Heart right ventricle (tissue), 16 donors: ENCODE measurements at regions not wholly inside any gene's neighbourhood (a gene's known extent, or its start where the extent isn't known, plus 50 kb on each side); places are given as distances from the start of the nearest gene placed in this dataset.
A peak's percentile ranks its signal among the peaks of the same experiment; 100 is the strongest.

Source experiments
- ATAC-seq, 8 donors: fragments of 200-7000 bp; cut with Tn5 transposase; one replicate each; pipeline ENCODE4 v1.9.1; 2020; ENCODE audit warnings: mild to moderate bottlenecking in 8 of 8, moderate library complexity in 8 of 8, moderate number of reproducible peaks in 1 of 8
- DNase-seq, 2 donors: peaks; one replicate each; pipeline ENCODE4 v3.0.0-alpha.2; 2020
- H3K27ac ChIP-seq, 10 donors: fragments of 200-600 bp; sonication (generic) in 2 of 10; one replicate each; pipeline versions ENCODE4 v1.5.0 to v1.8.0; 2020 to 2022; ENCODE audit warnings: mild to moderate bottlenecking in 3 of 10
- H3K27me3 ChIP-seq, 7 donors: fragments of 200-600 bp; one replicate each; pipeline ENCODE4 v1.8.0; 2021 to 2022; ENCODE audit warnings: mild to moderate bottlenecking in 2 of 7
- H3K36me3 ChIP-seq, 9 donors: fragments of 200-600 bp; sonication (generic) in 1 of 9; one replicate each; pipeline versions ENCODE4 v1.5.0 to v1.8.0; 2020 to 2022; ENCODE audit warnings: mild to moderate bottlenecking in 2 of 9
- H3K4me1 ChIP-seq, 9 donors: fragments of 200-600 bp; sonication (generic) in 1 of 9; one replicate each; pipeline versions ENCODE4 v1.5.0 to v1.8.0; 2020 to 2022; ENCODE audit warnings: mild to moderate bottlenecking in 4 of 9
- H3K4me3 ChIP-seq, 10 donors: fragments of 200-600 bp; sonication (generic) in 2 of 10; one replicate each; pipeline versions ENCODE4 v1.5.0 to v1.8.0; 2020 to 2022; ENCODE audit warnings: mild to moderate bottlenecking in 7 of 10, moderate library complexity in 2 of 10
- H3K9me3 ChIP-seq, 11 donors: fragments of 200-600 bp in 10 of 11; sonication (generic) in 2 of 11; one replicate each; pipeline versions ENCODE4 v1.5.0 to v1.8.0; 2013 to 2022; ENCODE audit warnings: mild to moderate bottlenecking in 2 of 11, control low read depth in 1 of 11, moderate library complexity in 1 of 11
- WGBS, 2 donors: extraction: QIAGEN DNeasy Blood & Tissue Kit; methylation state at CpG; one replicate each; pipeline ENCODE4 v1.1.7; 2013; ENCODE audit warnings: inconsistent platforms in 1 of 2; 5-methylcytosine and 5-hydroxymethylcytosine counted together
- intact Hi-C, 10 donors: fragments of 100-400 bp; cut with DNase I; formaldehyde crosslinking; loops; one replicate each; pipeline versions ENCODE4 v1.11.1 to v1.14.2; 2022
- TF ChIP-seq, protein P1 (sequence below), 9 donors: fragments of 200-600 bp; sonication (generic) in 2 of 9; IDR thresholded peaks; one replicate each; pipeline versions ENCODE4 v1.5.0 to v1.8.0; 2021 to 2022; ENCODE audit warnings: antibody characterized with exemption in 9 of 9, mild to moderate bottlenecking in 5 of 9, moderate library complexity in 1 of 9
- donor health status: Arrhythmogenic right ventricular cardiomyopathy.
- donor health status: ischemic (EF 13 %, LVEDD 7.1; RV severe dilation, severe dysfunction).
- donor health status: healthy with polysubstance abuse.
- donor health status: DM: no; HTN: yes; CAD: no.
- donor health status: DM: no; HTN: no; CAD: no.
- donor health status: ischemic (EF 25% LVEDD 6.9; RV normal size, moderate dysfunction).
- donor health status: ischemic (EF 25% LVEDD 5.7; RV mildly dilated, moderate dysfunction).
- donor health status: healthy.
- donor health status: DM: yes; HTN: yes; CAD: no.
- donor health status: Ischemic cardiomyopathy.
- donor health status: ischemic (EF 35%, LVEDD 5.7; RV mildly dilated, moderate dysfunction).
- donor health status: nonischemic (EF 11% LVEDD 7.7; RV severe dilation, severe dysfunction).
- donor health status: DM: yes; HTN: yes; CAD: no.
- donor health status: PGD.
- donor health status: ischemic (EF 29% LVEDD 5.4; RV normal size, mild dysfunction).
- donor health status: nonischemic (EF 23%, LVEDD 6.1; RV moderate dilation, normal function).

DNA sequence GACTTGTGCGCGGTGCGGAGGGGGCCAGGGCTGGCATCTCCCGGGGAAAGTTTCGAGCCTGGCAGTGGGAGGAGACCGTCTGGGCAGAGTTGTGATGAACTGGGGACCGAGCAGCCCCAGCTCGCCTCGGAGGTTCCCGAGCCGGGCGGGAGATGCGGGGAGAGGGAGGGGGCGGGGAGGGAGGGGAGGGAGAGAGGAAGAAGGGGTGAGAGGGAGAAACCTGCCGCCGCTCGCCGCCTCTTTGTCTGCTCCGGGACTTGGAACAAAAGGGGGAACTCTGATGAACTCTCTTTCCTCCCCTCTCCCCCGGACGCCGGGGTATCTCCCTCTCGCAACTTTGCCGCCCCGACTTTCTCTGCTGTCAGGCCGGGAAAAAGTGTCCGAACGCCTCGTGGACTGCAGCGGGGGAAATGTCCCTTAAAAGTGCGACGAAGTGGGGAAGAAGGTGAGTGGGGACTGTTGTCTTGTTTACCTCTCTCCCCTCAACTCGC, 72.7 kb downstream of the SOX4 start:
- H3K9me3 ChIP-seq = no peaks in the 10 kb centered on the region
- ATAC-seq (peak in 6 of 8 donors; percentile 22 to 77 (median 56)), DNase-seq (peak; percentile 18 to 27)
- peak overlapping the region in 9 of 10 donors; percentile 31 to 72 (median 64) for H3K27ac ChIP-seq
- peaks cover 0 to 70% (median 38%) of the 10 kb centered on the region in 7 donors for H3K27me3 ChIP-seq
- TF ChIP-seq, protein P1, sequence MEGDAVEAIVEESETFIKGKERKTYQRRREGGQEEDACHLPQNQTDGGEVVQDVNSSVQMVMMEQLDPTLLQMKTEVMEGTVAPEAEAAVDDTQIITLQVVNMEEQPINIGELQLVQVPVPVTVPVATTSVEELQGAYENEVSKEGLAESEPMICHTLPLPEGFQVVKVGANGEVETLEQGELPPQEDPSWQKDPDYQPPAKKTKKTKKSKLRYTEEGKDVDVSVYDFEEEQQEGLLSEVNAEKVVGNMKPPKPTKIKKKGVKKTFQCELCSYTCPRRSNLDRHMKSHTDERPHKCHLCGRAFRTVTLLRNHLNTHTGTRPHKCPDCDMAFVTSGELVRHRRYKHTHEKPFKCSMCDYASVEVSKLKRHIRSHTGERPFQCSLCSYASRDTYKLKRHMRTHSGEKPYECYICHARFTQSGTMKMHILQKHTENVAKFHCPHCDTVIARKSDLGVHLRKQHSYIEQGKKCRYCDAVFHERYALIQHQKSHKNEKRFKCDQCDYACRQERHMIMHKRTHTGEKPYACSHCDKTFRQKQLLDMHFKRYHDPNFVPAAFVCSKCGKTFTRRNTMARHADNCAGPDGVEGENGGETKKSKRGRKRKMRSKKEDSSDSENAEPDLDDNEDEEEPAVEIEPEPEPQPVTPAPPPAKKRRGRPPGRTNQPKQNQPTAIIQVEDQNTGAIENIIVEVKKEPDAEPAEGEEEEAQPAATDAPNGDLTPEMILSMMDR (IDR thresholded peaks at IDR 0.05) = no peak
- WGBS, 2 donors = 0 to 1% methylated on average over 30 to 33 of the region's 33 CpGs
- H3K36me3 ChIP-seq = no peaks in the 10 kb centered on the region
- peaks cover 0 to 31% (median 23%) of the 10 kb centered on the region in 9 donors for H3K4me1 ChIP-seq
- H3K4me3 ChIP-seq = peak overlapping the region; percentile 8 to 79 (median 60)
- intact Hi-C loops = loop anchor here in 4 of 10 donors (5.0 to 10.0 kb wide), 3 partner anchors 69 to 74 kb away; partner anchors contain the start of gene SOX4 (in 2 of the 4)

DNA sequence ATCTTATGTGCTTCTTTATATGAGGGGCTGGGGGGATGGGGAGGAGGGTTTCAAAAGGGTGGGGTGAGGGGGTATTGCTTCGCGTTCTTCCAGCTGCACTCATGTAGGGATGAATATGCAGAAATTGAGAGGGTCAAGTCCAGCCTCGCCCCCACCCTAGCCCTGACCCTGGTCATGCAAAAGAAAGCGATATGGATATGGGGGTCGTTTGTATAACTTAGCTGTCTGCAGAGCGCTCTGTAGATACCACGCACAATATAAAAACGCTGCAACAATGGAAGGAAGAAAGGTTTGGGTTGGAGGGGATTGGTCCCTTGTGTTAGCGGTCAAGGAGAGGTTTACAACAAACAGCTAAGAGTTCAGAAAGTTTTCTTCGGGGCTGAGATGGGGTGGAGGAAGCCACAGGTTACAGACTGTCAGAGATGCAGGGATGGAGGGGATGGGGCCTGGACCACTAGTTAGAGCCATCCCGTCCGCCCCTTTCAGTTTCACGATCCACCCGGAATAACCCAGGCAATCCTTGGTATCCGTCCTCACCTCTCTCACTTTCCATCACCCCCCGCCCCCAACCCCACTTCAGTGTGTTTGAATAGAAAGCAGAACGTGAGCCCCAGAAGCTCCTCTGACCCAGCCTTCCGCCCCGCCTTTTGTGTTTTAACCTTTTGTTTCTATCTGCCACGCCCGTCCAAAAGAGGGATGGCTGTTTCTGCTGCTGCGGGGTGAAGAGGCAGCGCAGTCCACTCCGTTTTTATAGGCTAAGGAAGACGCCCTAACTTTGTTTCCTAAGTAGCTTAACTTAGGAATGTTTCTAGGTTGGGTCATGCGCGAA, 73.5 kb downstream of the SOX4 start:
- no peaks in the 10 kb centered on the region for H3K9me3 ChIP-seq
- ATAC-seq (peak in 5 of 8 donors; percentile 11 to 29 (median 14)), DNase-seq (peak in 1 of 2 donors; percentile 13)
- 18 to 21% methylated on average over 27 of the region's 27 CpGs for WGBS, 2 donors
- intact Hi-C loops = loop anchor here in 4 of 10 donors (5.0 to 10.0 kb wide), 3 partner anchors 70 to 75 kb away; partner anchors contain the start of gene SOX4 (in 2 of the 4)
- H3K27ac ChIP-seq = peak overlapping the region in 6 of 10 donors; percentile 36 to 72 (median 66)
- TF ChIP-seq, protein P1 (IDR thresholded peaks at IDR 0.05) = no peak
- H3K27me3 ChIP-seq = peaks cover 0 to 70% (median 38%) of the 10 kb centered on the region in 7 donors
- H3K4me1 ChIP-seq = peaks cover 0 to 31% (median 23%) of the 10 kb centered on the region in 9 donors
- no peaks in the 10 kb centered on the region for H3K36me3 ChIP-seq
- peak overlapping the region; percentile 8 to 79 (median 60) for H3K4me3 ChIP-seq

DNA sequence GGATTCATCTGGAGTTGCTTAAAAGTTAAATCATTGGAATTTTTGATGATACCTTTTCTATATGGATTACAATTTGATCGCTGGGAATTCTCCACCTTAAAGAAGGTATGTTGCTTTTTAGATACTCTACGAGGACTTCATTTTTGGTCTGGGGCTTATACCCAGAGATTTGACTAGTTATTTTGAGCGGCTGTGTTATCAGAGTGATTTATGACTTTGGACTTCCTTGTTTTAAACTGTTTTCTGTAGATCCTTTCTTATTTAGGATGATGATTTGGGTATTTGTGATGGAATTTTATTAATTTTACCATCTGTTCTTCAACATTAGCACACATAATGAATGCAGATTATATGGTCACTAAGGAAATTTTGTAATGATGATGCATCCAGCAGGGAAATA, 75.2 kb downstream of the SOX4 start:
- ATAC-seq (no peak), DNase-seq (no peak)
- 77 to 85% methylated on average over 3 of the region's 3 CpGs for WGBS, 2 donors
- TF ChIP-seq, protein P1 (IDR thresholded peaks at IDR 0.05) = no peak
- peaks cover 0 to 31% (median 21%) of the 10 kb centered on the region in 9 donors for H3K4me1 ChIP-seq
- H3K27ac ChIP-seq = no peak overlapping the region
- H3K36me3 ChIP-seq = no peaks in the 10 kb centered on the region
- intact Hi-C loops = loop anchor here in 4 of 10 donors (5.0 to 10.0 kb wide), 3 partner anchors 71 to 76 kb away; partner anchors contain the start of gene SOX4 (in 2 of the 4)
- no peak overlapping the region for H3K4me3 ChIP-seq
- H3K9me3 ChIP-seq = no peaks in the 10 kb centered on the region
- H3K27me3 ChIP-seq = peaks cover 0 to 54% (median 28%) of the 10 kb centered on the region in 7 donors

DNA sequence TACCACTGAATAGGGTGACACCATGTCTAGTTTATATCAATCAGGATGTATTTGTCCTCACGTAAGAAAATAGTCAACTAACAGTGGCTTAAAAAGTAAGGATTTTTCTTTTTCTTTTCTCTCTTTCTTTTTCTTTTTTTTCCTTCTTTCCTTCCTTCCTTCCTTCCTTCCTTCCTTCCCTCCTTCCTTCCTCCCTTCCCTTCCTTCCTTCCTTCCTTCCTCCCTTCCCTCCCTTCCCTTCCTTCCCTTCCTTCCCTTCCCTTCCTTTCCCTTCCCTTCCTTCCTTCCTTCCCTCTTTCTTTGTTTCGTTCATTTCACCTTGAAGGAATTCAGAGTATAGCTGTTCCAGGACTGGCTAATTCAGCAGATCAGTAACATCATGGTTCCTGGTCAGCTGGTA, 83.2 kb downstream of the SOX4 start:
- no peak overlapping the region for H3K4me3 ChIP-seq
- intact Hi-C loops = no loop called here
- WGBS, 2 donors = 40 to 80% methylated on average over 2 of the region's 2 CpGs
- no peaks in the 10 kb centered on the region for H3K27me3 ChIP-seq
- no peak overlapping the region for H3K27ac ChIP-seq
- DNase-seq (no peak), ATAC-seq (no peak)
- H3K4me1 ChIP-seq = peaks cover 0 to 14% (median 0%) of the 10 kb centered on the region in 9 donors
- H3K36me3 ChIP-seq = no peaks in the 10 kb centered on the region
- H3K9me3 ChIP-seq = no peaks in the 10 kb centered on the region
- TF ChIP-seq, protein P1 (IDR thresholded peaks at IDR 0.05) = no peak
